Right lobe of liver (tissue), 6 donors: ENCODE measurements at regions not wholly inside any gene's neighbourhood (a gene's known extent, or its start where the extent isn't known, plus 50 kb on each side); places are given as distances from the start of the nearest gene placed in this dataset.

Experiments used
- ATAC-seq, 4 donors: fragments of 200-7000 bp; cut with Tn5 transposase; one replicate each; pipeline ENCODE4 v1.9.1; 2020; ENCODE audit warnings: mild to moderate bottlenecking in 4 of 4, moderate library complexity in 4 of 4
- DNase-seq, 3 donors: peaks; one replicate each; pipeline ENCODE4 v3.0.0-alpha.2; 2020
- H3K27ac ChIP-seq, 3 donors: fragments of 200-600 bp; one replicate each; pipeline ENCODE4 v1.8.0; 2022
- H3K27me3 ChIP-seq, 2 donors: fragments of 200-600 bp; one replicate each; pipeline ENCODE4 v1.8.0; 2022
- H3K36me3 ChIP-seq, 4 donors: fragments of 200-600 bp; sonication (generic) in 1 of 4; one replicate each; pipeline versions ENCODE4 v1.5.1 to v1.8.0; 2017 to 2022; ENCODE audit warnings: control low read depth in 1 of 4
- H3K4me1 ChIP-seq, 4 donors: fragments of 200-600 bp; sonication (generic) in 1 of 4; one replicate each; pipeline versions ENCODE4 v1.5.1 to v1.8.0; 2017 to 2022; ENCODE audit warnings: control low read depth in 1 of 4
- H3K4me3 ChIP-seq, 3 donors: fragments of 200-600 bp; one replicate each; pipeline ENCODE4 v1.8.0; 2022
- H3K9me3 ChIP-seq, 4 donors: fragments of 200-600 bp; sonication (generic) in 1 of 4; one replicate each; pipeline versions ENCODE4 v1.5.1 to v1.8.0; 2017 to 2022; ENCODE audit warnings: control low read depth in 1 of 4
- CTCF ChIP-seq, 4 donors: fragments of 200-600 bp in 3 of 4; fragments of 450-650 bp in 1 of 4; IDR thresholded peaks; one replicate each; pipeline versions ENCODE4 v1.5.1 to v1.8.0; 2016 to 2022; ENCODE audit warnings: antibody characterized with exemption in 4 of 4, mild to moderate bottlenecking in 2 of 4
- POLR2A ChIP-seq: fragments of 450-650 bp; IDR thresholded peaks from one replicate; pipeline ENCODE4 v1.6.1; 2017; ENCODE audit warnings: antibody characterized with exemption, mild to moderate bottlenecking
- WGBS: methylation state at CpG from one replicate; pipeline ENCODE4 v1.1.6; 2018; ENCODE audit warnings: low coverage, low lambda C conversion rate; ENCODE audit not compliant: insufficient coverage; ENCODE audit errors: missing lambda C conversion rate; 5-methylcytosine and 5-hydroxymethylcytosine counted together
- intact Hi-C, 2 donors: fragments of 100-400 bp; cut with DNase I; formaldehyde crosslinking; loops; one replicate each; pipeline versions ENCODE4 v1.11.2 to v1.14.1; 2022
- donor health status: DM: no; HTN: yes; CAD: no.
- donor health status: DM: no; HTN: no; CAD: no.
- donor health status: DM: no; HTN: no; CAD: no.
- donor health status: DM: no; HTN: yes; CAD: no.
- donor health status: DM: no; HTN: yes; CAD: no.

DNA sequence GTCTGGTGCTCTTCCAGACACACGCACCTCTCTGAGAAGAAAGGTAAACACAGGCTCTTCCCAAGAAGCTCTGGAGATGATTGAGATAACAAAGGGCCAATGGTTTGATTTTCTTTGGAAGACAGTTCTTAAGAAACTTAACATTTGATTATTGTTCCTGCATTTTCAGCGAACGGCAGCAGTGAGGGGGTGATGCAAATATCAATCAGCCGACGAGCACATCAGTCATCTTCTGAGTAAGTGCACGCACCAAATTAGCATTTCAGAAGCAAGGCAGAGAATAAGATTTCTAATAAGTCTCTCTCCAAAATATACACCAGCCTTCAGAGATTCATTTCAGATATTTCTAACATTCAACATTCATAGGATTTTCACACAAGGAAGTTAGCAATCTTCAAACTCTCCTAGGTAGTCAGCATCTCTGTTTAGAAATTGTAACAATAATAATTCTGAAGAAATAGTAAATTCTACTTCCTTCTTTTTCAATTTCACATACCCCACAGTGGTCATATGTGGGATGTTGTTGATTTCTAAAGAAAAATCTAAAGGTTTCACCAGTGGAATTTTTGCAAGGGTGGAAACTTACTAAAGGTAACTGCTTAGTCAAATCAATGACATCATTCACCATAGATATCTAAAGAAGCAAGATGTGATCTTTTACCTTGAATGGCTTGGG, 250.3 kb downstream of the SEC61B start:
- Histone ChIP-seq H3K4me1 (no peaks in the 10 kb centered on the region), H3K9me3 (no peaks in the 10 kb centered on the region), H3K36me3 (no peaks in the 10 kb centered on the region), H3K27ac (no peak overlapping the region), H3K4me3 (no peak overlapping the region), H3K27me3 (no peaks in the 10 kb centered on the region)
- TF ChIP-seq CTCF (IDR thresholded peaks at IDR 0.05): no peak
- no peak for TF ChIP-seq POLR2A
- DNase-seq (no peak), ATAC-seq (no peak)
- WGBS: 48% methylated on average over 6 of the region's 6 CpGs
- intact Hi-C loops: no loop called here

- Histone ChIP-seq H3K27me3 (no peaks in the 10 kb centered on the region), H3K4me3 (no peak overlapping the region), H3K9me3 (no peaks in the 10 kb centered on the region), H3K4me1 (no peaks in the 10 kb centered on the region), H3K36me3 (no peaks in the 10 kb centered on the region), H3K27ac (no peak overlapping the region)
- DNase-seq: no peak
- ATAC-seq: no peak
- TF ChIP-seq POLR2A (no peak), CTCF (IDR thresholded peaks at IDR 0.05) (no peak)
- 77% methylated on average over 1 of the region's 1 CpG for WGBS
- intact Hi-C loops: no loop called here
Observed at GRCh38 chr9:99472916-99473245, 250.8 kb downstream of the SEC61B start.

- Histone ChIP-seq H3K4me3 (no peak overlapping the region), H3K27me3 (no peaks in the 10 kb centered on the region), H3K9me3 (no peaks in the 10 kb centered on the region), H3K36me3 (no peaks in the 10 kb centered on the region), H3K27ac (no peak overlapping the region), H3K4me1 (no peaks in the 10 kb centered on the region)
- ATAC-seq (no peak), DNase-seq (no peak)
- intact Hi-C loops: no loop called here
- TF ChIP-seq CTCF (IDR thresholded peaks at IDR 0.05) (no peak), POLR2A (no peak)
Observed at GRCh38 chr9:99474186-99474585, 252.1 kb downstream of the SEC61B start.

DNA sequence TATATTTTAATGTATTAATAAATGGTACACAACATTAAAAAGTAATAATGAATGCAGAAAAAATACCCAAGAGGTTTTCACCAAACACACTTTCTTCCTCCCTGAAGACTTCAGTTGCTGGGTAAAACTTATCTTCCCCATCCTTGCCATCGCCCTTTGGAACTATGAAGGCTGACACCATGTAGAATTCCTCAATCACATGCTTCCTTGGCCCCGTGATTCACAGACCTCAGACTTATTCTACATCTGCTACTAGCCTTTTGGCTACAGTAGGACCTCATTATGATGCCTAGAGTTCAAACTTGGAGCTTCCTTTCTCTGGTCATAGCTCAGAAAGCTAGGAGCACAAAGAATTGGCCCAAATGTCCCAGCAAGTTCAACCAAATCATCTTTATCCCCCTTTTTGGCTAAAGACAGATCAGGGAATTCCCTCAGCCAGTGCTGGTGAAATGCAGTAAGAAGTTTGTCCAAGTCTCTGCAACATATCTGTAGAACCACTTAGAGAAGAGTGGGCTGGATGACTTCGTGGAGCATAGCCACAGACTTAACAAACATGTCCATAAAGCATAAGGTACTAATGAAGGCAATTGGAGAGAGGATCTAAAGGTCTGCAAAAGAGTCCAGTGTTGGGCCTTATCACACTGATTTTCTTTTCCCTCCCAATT, 253.5 kb downstream of the SEC61B start:
- WGBS: 43% methylated on average over 3 of the region's 3 CpGs
- intact Hi-C loops: no loop called here
- H3K27ac ChIP-seq: no peak overlapping the region
- H3K4me1 ChIP-seq: no peaks in the 10 kb centered on the region
- TF ChIP-seq CTCF (IDR thresholded peaks at IDR 0.05) (no peak), POLR2A (no peak)
- no peak overlapping the region for H3K4me3 ChIP-seq
- H3K27me3 ChIP-seq: no peaks in the 10 kb centered on the region
- DNase-seq: no peak
- ATAC-seq: no peak
- no peaks in the 10 kb centered on the region for H3K9me3 ChIP-seq
- no peaks in the 10 kb centered on the region for H3K36me3 ChIP-seq
